ENCODE measurements at regions not wholly inside any gene's neighbourhood (a gene's known extent, or its start where the extent isn't known, plus 50 kb on each side); places are given as distances from the start of the nearest gene placed in this dataset.

DNA sequence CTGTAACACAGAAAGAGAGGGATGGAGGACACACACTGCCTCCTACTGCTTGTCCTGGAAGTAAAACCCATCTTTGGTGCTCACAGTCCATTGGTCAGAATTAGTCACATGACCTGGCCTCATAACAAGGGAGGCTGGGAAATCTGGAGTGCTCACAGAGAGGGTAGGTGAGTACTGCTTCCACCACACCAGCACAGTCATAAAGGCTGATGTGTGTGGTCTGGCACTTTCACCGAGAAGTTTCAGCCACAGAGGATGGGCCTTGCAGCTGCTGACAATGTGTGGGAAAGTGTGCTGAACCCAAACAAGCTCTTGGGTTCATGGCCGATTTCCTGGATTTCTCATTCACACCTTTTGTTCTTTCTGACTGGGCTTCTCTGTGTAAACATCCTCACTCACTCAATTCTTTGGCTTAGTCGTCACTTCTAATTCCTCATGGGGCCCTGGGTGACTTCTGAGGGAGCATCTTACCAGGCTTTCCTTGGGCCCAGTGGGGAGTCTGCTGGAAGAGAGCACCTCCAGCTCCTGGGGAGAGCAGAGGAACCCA lies 100.7 kb downstream of the ASB7 start:
- peak; percentile 35 for DNase-seq (ENCODE audit: low read depth)

DNA sequence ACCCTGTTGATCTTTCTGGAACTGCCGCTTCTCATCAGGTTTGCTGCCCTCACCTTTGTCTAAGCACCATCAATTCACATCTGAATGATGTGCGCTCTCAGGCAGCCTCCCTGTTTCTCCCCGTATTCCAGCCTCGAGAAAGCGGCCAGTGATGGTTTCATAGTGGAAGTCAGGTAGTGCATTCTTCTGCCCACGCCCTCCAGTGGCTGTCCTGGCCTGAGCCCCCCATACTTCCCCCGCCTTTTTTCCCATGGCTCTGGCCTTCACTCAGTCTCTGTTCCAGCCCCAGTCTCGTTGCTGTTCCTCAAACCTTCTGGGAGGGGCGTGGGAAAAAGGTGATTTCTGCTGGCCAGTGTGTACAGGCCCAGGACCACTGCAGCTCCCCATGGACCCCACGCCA lies 101.3 kb downstream of the ASB7 start:
- DNase-seq (ENCODE audit: low read depth): no peak

DNA sequence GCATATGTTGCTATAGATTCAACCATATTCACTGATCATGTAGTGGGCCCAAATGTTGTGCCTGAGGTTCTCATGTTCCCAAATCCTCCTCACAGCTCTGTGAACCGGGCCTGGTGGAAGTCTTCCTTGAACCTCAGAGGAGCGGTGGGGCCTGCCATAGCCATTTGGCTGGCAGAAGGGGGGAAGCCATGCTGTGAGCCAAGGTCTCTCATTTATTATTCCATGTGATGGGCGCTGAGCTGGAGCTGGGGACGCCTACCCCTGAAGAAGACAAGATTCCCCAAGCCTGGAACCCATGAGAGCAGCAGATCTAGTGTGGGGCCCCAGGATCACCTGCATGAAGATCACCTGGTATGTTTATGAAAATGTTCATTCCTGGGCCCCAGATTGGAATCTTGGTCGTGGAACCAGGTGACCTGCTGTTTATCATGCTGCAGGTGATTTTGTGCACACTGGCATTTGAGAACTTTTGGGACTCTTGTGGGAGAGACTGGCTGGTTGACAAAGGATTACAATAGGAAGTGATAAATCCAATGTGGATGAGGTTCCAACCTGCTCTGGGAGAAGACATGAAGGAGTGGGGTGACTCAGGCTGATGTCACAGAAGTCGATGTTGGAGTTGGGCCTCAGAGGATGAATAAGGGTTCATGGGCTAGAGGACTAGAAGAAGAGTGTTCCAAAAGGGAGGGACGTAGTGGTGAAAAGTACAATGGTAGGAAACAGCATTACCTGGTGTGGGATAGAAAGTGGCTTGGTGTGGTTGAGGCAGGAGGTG lies 102.1 kb downstream of the ASB7 start:
- DNase-seq (ENCODE audit: low read depth): peak; percentile 85

DNA sequence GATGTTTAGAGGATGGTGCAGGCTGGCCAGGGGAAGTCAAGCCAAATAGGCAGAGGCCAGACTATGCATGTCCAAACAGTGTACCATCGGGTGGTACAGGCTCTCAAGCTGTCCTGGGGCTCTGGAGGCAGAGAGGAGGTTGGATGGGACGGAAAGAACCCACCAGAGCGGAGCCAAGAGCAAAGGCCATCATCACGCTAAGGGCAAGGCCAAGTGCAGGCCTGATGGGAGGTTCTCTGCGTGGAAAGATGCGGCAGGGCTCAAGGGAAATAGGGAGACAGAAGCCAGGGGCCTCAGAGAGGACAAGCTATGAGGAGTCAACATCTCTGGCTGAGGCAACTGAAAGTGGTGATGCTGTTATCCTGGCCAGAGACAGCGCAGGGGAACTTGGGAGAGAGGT lies 102.7 kb downstream of the ASB7 start:
- DNase-seq (ENCODE audit: low read depth): no peak

DNA sequence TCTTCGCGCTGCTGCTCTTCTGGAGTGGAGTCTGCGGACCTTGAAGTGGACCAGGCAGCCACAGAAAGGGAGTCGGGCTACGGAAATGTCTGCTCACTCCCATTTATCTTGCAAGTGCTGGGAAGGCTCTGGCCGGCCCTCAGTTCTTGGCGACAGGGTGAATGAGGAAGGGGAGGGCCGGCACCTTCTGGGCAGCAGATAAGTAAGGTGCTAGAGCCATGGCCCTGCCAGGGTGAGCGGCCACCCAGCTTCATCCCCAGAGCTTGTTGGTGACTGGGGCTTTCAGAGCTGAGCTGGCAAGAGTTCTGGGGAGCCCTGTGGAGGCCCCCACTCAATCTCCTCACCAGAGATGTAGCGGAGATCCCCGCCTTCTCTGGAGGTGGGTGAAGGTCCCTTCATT lies 103.5 kb downstream of the ASB7 start:
- no peak for DNase-seq (ENCODE audit: low read depth)

DNA sequence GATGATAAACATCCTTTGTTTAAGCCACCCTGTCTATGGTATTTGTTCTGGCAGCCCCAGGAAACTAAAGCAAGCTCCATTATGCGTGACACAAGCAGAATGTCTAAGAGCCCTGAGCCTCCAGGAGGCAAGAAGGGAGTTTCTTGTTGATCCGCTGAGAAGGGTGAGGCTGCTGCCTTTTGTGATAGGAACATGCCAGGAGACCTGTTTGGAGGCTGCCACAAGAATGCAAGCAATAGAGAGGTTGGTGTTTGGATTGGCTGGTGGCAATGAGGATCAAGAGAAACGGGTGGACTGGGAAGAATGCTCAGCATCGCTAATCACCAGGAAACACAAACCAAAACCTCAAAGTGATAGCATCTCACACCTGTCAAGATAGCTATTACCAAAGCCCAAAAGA lies 104.8 kb downstream of the ASB7 start:
- DNase-seq (ENCODE audit: low read depth): no peak

DNA sequence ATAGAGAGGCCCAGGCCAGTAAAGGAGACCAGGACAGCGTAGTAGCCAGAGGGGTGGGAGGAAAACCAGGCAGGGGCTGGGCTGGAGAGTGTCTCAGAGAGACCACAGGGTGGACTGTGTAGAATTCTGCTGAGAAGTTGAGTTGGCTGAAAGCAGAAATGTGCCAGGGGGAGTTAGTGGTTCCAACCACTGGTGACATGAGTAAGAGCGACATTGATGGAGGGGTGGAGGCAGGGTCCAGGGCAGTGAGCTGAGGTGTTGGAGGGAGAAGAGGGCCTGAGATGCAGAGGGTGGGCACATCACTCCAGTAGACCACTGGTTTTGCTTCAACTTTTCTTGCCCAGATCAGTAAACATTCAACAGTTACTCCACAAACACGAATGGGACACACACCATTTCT lies 106.5 kb downstream of the ASB7 start:
- no peak for DNase-seq (ENCODE audit: low read depth)

DNA sequence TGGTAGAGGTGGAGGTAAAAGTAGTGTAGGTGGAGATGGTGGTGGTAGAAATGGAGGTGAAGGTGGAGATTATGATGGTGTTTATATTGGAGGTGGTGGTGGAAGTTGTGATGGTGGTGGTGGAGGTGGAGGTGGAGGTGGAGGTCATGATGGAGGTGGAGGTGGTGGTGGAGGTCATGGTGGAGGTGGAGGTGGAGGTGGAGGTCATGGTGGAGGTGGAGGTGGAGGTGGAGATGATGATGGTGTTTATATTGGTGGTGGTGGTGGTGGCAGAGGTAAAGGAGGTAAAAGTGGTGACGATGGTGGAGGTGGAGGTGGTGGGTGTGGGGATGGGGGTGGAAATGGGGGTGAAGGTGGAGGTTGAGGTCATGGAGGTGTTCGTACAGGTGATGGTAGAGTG lies 107.8 kb downstream of the ASB7 start:
- DNase-seq (ENCODE audit: low read depth): no peak

DNA sequence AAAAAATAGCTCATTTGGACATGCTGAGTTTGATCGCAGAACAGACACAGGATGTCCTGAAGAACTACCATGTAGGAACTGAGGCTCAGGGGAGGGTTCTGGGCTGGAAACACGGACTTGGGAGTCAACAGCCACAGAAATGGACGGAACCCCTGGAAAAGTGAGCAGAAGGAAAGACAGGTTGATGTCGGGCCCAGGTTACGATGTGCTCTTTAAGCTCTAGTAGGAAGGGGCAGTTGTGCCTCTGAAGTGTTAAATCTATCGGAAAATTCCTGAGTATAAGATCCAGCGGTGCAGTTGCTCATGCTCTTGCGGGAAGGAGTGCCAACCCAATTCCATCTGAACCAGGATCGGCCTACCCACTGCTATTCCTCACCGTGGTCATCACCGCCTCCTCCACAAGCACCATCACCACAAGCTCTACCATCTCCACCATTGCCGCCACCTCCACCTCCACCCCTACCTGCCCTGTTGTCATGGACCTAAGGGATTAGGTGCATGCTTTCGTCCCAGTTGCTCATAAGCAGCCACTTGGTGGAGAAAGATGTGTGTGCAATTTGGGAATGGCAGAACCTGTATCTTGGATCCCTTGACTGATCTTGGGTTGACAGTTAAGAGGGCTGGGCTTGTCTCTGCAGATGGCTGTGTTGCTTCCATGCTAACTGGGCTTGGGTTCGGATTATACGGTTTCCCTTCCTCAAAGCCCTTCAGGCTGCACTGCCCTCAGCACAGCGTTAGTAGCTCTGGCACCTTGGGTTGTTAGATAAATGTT lies 108.5 kb downstream of the ASB7 start:
- DNase-seq (ENCODE audit: low read depth): no peak

DNA sequence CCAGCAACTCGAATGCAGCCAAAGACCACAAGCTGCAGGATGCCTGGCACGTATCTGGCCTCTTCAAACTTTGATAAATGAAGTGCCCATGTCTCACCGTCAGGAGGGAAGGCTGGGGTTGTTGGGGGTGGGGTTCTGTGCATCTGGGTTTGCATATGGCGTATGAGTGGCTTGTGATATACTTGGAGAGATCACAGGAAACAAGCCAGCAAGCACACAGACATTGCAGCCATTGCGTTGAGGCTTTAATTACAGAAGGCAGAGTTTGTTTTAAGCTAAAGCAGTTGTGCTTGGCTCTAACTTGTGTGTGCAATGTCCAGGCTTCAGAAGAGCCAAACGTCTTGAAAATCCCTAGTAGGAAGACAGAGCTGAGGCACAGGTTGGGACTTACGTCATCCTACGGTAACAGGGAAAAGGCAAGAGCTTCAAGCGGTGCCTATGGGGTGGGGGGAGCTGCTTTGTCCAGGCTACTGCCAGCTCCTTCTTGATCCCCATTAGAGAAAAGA lies 109.2 kb downstream of the ASB7 start:
- DNase-seq (ENCODE audit: low read depth): no peak

DNA sequence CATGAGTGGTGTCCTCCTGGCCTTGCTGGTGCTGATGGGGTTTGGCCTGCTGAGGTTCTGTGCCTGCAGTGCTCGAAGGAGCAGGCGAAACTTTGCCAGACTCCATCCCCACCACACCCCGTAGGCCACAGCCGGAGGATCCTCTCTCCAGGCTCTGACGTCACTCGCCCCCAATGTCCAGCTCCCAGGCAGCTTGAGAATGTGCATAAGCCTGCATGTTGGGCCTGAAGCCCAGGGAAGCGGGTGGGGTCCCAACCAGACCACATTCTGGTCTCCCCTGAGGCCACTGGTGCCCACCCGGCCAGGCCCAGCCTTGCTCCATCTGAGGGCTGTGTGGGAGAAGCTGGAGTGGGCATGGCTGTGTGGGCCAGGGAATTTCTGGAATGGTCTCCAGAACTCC lies 109.8 kb downstream of the ASB7 start:
- DNase-seq (ENCODE audit: low read depth): peak; percentile 73

DNA sequence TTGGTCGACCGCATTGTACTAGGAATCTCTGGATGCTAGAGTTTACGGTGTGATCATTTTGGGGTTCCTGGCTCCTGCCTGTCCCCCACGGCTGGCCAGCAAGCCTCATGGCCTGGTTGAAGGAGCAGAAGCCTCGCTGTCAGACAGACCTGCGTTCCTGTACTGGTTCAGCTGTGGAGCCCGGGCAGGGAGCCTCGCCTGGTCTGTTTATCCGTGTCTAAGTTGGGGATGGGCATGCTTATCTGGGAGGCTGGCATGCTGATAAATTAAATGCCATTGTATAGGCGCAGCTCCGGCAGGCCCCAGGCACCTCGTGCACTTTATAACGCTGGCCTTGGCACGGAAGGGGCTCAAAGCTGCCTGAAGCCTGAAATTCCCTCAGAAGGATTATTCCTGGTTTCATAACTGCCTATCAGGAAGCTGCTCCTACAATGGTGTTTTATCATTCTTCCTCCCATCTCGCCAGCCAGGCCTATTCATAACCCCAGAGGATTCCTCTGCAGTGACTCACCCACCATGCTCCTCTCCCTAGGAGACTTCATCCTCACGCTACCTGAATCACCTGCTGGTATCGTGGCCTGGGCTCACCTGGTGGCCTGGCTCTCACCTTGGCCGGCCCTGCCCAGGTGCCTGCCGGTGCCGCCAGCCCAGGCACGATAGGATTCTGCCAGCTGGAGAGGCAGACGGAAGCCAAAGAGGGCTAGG lies 110.9 kb downstream of the ASB7 start:
- DNase-seq (ENCODE audit: low read depth): peak; percentile 99

DNA sequence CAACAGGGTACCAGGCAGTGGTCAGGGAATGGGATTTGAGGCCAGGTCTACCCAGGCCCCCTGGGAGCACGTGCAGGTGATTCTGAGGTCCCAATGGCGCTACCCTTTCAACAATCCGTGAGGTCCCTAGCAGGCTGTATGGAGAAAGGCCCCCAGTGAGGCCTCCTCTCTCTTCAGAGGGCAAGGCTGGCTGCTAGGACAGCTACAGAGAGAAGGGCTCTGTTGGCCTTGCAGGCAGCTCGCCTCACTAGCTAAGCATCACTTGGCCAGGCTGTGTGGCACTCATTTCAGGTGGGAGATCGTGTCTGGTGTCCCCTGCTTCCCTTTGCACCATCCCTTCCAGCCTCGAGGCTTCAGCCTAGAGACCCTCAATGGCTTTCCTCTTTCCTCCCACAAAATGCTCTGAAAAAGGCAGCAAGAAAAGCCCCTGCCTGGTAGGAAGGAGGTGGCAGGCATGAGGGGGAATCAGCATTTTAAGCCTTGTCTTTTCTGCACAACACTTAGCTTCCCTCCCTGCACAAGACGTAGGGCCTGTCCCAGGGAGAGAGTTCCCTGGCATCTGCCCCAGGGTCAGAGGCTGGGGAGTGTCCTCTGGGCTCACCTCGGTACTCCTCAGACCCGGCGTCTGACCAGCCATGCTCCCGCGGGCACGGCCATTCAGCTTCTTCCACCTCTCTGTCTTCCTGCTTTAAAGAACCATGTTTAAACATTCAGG lies 111.8 kb downstream of the ASB7 start:
- no peak for DNase-seq (ENCODE audit: low read depth)

DNA sequence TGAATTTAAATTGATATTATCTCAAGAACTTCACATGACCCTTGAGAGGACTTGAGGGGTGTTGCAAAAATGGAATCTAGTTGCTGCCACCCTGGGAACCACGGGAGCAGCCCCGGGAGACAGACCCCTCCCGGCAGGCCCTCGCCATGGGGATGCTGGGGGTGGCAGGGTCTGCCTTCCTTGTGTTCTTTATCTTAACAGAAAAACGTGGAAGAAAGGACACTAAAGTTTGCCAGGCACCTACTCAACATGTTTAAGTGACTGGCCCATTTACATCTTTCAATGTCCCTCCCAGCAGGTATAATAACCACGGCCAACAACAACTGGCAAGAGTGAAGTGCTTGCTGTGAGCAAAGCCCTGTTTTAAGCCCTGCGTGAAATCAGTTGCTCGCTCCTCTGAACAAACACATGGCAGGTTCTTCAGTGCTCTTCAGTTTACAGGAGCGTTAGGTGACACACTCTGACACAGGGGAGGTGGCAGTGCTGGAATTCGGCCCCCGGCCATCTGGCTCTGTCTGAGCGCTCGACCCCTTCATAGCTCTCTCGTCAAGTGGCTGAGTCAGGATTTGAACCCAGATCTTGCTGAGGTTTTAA lies 112.5 kb downstream of the ASB7 start:
- DNase-seq (ENCODE audit: low read depth): no peak

DNA sequence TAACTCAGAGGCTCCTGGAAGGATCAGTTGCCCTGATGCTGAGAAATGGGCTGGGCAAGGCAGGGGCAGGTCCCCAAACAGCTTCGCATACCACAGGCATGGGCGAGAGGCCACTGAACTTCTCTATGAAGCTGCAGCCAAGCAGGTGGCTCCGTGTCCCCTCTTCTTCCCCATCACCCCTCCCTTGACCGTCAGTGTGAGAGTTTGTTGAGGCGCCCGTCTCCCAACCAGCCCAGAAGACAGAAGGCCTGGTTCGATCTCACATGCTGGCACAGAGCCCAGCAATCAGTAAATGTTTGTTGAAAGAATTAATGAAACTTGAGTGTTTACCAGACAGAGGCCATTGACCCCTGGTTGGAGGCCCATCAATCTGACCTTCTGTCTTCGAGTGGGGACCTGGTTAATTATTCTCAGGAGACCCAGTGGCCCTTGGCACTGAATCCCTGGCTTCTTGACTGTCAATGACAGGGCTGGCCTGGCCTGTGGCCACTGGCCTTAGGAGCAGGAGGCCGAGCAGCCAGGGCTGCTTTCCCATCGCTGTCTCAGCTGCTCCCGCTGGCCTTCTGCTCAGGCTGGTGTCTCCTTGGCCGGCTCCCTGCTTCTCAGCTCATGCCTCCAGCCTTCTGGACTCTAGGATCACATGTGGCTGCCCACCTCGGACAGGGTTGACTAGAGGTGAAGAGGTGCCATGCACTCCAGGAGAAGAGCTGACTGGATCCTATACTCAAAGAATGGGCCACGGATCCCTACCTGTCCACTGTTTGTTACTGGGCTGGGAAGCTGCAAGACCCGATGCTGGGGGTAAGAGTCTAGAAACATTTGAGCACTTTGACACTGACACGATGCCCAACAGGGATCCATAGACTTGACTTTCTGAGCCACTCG lies 113.4 kb downstream of the ASB7 start:
- no peak for DNase-seq (ENCODE audit: low read depth)

DNA sequence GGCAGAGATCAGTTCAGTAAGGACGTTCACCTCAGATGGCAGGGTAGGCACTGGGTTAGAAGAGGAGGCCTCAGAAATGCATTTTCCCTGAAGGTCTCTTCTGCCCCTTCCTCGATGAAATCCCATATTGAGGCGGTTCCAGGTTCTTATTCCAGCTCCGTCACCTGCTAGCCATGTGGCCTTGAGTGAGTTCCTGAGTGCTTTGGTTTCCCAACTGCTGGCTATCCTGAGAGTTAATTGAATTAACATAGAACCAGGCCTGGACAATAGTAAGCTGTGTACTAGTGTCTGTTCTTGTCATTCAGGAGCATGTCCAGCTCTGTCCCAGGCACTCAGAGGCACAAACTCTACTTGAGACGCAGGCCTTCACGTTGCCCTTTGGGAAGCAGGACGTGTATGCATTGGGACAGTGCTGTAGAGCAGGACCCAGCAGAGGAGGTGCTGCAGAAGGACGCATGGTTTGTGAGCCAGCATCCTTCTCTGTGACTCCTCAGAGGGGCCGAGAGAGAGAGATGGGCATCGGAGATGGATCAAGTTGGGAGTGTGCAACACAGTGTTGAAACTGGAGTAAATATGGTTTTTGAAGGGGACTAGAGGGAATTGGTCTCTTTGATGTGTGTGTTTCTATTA lies 114.2 kb downstream of the ASB7 start:
- no peak for DNase-seq (ENCODE audit: low read depth)

DNA sequence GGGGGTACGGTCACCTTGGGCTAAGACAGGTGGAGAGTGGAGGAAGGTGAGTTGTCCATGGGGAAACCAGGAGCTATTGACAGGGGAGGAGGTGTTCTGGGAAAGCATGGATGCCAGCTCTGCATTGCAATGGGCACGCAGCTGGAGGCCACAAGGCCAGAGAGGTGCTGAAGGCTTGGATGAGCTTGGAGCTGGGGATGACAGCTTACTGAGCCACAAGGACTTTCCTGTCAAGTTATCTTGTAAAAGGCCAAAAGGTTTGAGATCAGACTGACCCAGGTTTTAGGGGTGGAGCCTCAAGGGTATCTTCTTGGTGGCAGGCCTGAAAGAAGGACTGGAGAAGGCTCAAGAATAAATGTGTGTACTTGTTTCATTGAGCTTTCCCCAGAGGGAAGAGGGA lies 115.2 kb downstream of the ASB7 start:
- DNase-seq (ENCODE audit: low read depth): no peak

DNA sequence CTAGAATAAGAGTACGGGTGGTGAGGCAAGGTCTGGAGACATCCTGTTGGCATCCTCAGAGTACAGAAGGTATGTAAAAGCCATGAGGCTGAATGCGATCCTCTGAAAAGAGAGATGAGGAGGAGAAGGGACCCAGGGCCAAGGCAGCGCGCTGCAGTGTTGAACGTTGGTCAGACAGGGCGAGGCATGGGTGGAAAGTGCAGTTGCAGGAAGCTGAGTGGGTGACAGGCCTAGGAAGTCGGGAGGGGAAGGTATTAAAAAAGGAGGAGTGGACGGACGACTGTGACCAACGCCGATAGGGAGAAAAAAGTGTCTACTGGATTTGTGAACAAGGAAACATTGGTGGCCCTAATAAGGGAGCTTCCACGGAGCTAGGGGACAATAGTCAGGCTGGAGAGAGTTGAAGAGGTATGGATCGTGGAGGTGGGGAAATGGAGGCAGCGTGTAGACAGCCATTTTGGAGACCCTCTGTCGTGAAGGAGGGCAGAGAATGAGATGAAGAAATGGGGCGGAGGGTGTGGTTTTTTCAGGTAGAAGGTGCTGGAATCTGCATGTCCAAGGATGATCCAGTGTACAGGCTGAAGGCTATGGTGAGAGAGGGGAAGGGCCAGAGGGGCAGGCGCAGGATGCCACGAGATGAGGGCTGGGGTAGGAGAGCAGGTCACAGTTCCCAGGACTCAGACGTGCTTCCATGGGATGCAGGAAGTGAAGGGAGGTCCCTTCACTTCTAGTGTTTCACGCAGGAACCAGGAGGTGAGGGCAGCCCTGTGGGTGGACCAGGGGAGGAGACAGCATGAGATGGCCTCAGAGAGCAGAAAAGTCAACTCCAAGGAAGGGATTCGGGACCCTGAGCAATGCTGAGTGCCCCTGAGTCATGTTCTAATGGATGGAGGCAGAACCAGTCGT lies 115.9 kb downstream of the ASB7 start:
- DNase-seq (ENCODE audit: low read depth): no peak
